HG03108 (cell line): ENCODE measurements at regions not wholly inside any gene's neighbourhood (a gene's known extent, or its start where the extent isn't known, plus 50 kb on each side); places are given as distances from the start of the nearest gene placed in this dataset.

ENCODE experiments used
- ATAC-seq: cut with Tn5 transposase; IDR thresholded peaks from one replicate; pipeline ENCODE4 v1.9.1; 2021; ENCODE audit warnings: moderate library complexity; ENCODE audit not compliant: unreplicated experiment

- ATAC-seq, result no peak
Measured at GRCh38 chr16:65500919-65501318, 379.1 kb upstream of the CDH11 start.

GRCh38 chr16:65500007-65500406 lies 378.1 kb upstream of the CDH11 start:
- no peak for ATAC-seq

GRCh38 chr16:65499566-65499965 lies 377.7 kb upstream of the CDH11 start:
- ATAC-seq, result no peak

GRCh38 chr16:65497571-65497970 lies 375.7 kb upstream of the CDH11 start:
- no peak for ATAC-seq

- ATAC-seq, result no peak
Measured at GRCh38 chr16:65495106-65495505, 373.2 kb upstream of the CDH11 start.

- ATAC-seq, result no peak
Measured at GRCh38 chr16:65494609-65495008, 372.7 kb upstream of the CDH11 start.

- no peak for ATAC-seq
Measured at GRCh38 chr16:65494080-65494479, 372.2 kb upstream of the CDH11 start.

- no peak for ATAC-seq
Measured at GRCh38 chr16:65490286-65490685, 368.4 kb upstream of the CDH11 start.

- ATAC-seq, result no peak
Measured at GRCh38 chr16:65489531-65490023, 367.7 kb upstream of the CDH11 start.

GRCh38 chr16:65487231-65487630 lies 365.4 kb upstream of the CDH11 start:
- ATAC-seq, result no peak

- no peak for ATAC-seq
Measured at GRCh38 chr16:65481956-65482355, 360.1 kb upstream of the CDH11 start.

- no peak for ATAC-seq
Measured at GRCh38 chr16:65480281-65481091, 358.6 kb upstream of the CDH11 start.

GRCh38 chr16:65476448-65476955 lies 354.6 kb upstream of the CDH11 start:
- no peak for ATAC-seq

- no peak for ATAC-seq
Measured at GRCh38 chr16:65473699-65474098, 351.8 kb upstream of the CDH11 start.

GRCh38 chr16:65469116-65469515 lies 347.3 kb upstream of the CDH11 start:
- ATAC-seq, result no peak

GRCh38 chr16:65468133-65468532 lies 346.3 kb upstream of the CDH11 start:
- ATAC-seq, result no peak

GRCh38 chr16:65463652-65464260 lies 341.9 kb upstream of the CDH11 start:
- no peak for ATAC-seq

- no peak for ATAC-seq
Measured at GRCh38 chr16:65457084-65457483, 335.2 kb upstream of the CDH11 start.

GRCh38 chr16:65455761-65456160 lies 333.9 kb upstream of the CDH11 start:
- ATAC-seq, result no peak

- ATAC-seq, result no peak
Measured at GRCh38 chr16:65453646-65454045, 331.8 kb upstream of the CDH11 start.

GRCh38 chr16:65449526-65449925 lies 327.7 kb upstream of the CDH11 start:
- ATAC-seq, result no peak

- ATAC-seq, result no peak
Measured at GRCh38 chr16:65446427-65446826, 324.6 kb upstream of the CDH11 start.
